ENCODE measurements at regions not wholly inside any gene's neighbourhood (a gene's known extent, or its start where the extent isn't known, plus 50 kb on each side); places are given as distances from the start of the nearest gene placed in this dataset.

DNA sequence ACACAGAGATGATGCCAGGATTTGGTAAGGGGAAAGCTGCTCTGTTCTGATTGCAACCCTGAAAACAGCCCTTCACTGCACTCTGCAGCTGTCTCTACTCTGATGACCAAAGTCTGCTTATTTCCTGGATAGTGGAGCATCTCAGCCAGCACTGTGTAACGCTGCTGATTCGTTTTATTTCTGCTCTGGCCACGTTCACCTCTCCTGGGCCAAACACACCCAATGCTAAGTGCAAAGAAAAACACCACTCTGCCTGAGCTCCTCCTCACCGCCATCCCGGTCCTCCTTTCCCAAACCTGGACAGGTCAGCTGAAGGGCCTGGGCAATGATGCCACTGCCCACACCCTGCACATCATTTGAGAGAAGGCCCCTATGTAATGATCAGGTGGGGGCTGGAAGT lies 529.3 kb upstream of the B3GAT1 start:
- TF ChIP-seq, protein P1, sequence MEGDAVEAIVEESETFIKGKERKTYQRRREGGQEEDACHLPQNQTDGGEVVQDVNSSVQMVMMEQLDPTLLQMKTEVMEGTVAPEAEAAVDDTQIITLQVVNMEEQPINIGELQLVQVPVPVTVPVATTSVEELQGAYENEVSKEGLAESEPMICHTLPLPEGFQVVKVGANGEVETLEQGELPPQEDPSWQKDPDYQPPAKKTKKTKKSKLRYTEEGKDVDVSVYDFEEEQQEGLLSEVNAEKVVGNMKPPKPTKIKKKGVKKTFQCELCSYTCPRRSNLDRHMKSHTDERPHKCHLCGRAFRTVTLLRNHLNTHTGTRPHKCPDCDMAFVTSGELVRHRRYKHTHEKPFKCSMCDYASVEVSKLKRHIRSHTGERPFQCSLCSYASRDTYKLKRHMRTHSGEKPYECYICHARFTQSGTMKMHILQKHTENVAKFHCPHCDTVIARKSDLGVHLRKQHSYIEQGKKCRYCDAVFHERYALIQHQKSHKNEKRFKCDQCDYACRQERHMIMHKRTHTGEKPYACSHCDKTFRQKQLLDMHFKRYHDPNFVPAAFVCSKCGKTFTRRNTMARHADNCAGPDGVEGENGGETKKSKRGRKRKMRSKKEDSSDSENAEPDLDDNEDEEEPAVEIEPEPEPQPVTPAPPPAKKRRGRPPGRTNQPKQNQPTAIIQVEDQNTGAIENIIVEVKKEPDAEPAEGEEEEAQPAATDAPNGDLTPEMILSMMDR (conservative IDR thresholded peaks at IDR 0.05 in 1 of 2, IDR thresholded peaks at IDR 0.05 in 1 of 2; ENCODE audit: low read depth in 1 of 2, low read length in 2 of 2), result no peak
- no peak for TF ChIP-seq EZH2 (IDR thresholded peaks at IDR 0.05; ENCODE audit: low read length, missing control alignments)
